OCI-LY3 (cell line): ENCODE measurements at regions not wholly inside any gene's neighbourhood (a gene's known extent, or its start where the extent isn't known, plus 50 kb on each side); places are given as distances from the start of the nearest gene placed in this dataset.

Source experiments
- EZH2phosphoT487 ChIP-seq: fragments of 200-600 bp; shearing (Covaris generic); IDR thresholded peaks from 2 replicates; pipeline ENCODE4 v1.6.1; 2018; ENCODE audit warnings: antibody characterized with exemption, mixed run types, low read depth
- TF ChIP-seq, protein P1 (sequence below): fragments of 200-600, 300-600 bp; sonication (generic); IDR thresholded peaks from 2 replicates; pipeline ENCODE4 v1.5.1; 2014; ENCODE audit warnings: antibody characterized with exemption, low read length, low read depth

DNA sequence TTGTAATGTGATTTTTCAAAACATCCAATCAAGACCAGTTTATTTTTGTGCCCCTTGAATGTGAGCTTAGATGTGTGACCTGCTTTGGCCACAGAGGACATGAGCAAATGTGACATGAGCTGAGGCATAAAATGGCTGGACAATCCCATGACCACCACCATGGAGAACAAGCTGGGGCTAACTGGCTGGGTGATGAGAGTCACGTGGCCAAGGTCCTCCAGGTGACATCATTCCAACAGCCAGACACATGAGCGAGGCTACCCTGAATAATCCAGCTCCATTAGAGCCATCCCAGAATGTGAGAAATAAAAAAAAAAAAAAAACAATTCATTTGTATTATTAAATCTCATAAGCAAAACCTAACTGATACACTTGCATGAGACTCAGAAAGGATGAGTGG lies 90.4 kb upstream of the LDB2 start:
- TF ChIP-seq, protein P1, sequence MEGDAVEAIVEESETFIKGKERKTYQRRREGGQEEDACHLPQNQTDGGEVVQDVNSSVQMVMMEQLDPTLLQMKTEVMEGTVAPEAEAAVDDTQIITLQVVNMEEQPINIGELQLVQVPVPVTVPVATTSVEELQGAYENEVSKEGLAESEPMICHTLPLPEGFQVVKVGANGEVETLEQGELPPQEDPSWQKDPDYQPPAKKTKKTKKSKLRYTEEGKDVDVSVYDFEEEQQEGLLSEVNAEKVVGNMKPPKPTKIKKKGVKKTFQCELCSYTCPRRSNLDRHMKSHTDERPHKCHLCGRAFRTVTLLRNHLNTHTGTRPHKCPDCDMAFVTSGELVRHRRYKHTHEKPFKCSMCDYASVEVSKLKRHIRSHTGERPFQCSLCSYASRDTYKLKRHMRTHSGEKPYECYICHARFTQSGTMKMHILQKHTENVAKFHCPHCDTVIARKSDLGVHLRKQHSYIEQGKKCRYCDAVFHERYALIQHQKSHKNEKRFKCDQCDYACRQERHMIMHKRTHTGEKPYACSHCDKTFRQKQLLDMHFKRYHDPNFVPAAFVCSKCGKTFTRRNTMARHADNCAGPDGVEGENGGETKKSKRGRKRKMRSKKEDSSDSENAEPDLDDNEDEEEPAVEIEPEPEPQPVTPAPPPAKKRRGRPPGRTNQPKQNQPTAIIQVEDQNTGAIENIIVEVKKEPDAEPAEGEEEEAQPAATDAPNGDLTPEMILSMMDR = no peak
- TF ChIP-seq EZH2phosphoT487 = no peak
